HL-60 (cell line): ENCODE measurements at regions not wholly inside any gene's neighbourhood (a gene's known extent, or its start where the extent isn't known, plus 50 kb on each side); places are given as distances from the start of the nearest gene placed in this dataset.

ENCODE experiments used
- GABPA ChIP-seq: IDR thresholded peaks from 2 replicates; pipeline ENCODE4 v1.6.1; 2012; ENCODE audit warnings: low read depth
- POLR2AphosphoS5 ChIP-seq: IDR thresholded peaks from 2 replicates; pipeline ENCODE4 v1.6.1; 2012; ENCODE audit warnings: low read depth
- SPI1 ChIP-seq: IDR thresholded peaks from 2 replicates; pipeline ENCODE4 v1.6.1; 2012; ENCODE audit warnings: low read depth, mild to moderate bottlenecking, borderline replicate concordance
- TF ChIP-seq, protein P1 (sequence below): IDR thresholded peaks from one replicate; pipeline ENCODE4 v1.5.1; 2011; ENCODE audit warnings: low read length, control low read depth, inconsistent platforms; ENCODE audit not compliant: insufficient read depth
- TF ChIP-seq, protein P2 (sequence below): IDR thresholded peaks from 2 replicates; pipeline ENCODE4 v1.6.1; 2012; ENCODE audit warnings: low read depth; ENCODE audit not compliant: insufficient replicate concordance

- TF ChIP-seq, protein P1, sequence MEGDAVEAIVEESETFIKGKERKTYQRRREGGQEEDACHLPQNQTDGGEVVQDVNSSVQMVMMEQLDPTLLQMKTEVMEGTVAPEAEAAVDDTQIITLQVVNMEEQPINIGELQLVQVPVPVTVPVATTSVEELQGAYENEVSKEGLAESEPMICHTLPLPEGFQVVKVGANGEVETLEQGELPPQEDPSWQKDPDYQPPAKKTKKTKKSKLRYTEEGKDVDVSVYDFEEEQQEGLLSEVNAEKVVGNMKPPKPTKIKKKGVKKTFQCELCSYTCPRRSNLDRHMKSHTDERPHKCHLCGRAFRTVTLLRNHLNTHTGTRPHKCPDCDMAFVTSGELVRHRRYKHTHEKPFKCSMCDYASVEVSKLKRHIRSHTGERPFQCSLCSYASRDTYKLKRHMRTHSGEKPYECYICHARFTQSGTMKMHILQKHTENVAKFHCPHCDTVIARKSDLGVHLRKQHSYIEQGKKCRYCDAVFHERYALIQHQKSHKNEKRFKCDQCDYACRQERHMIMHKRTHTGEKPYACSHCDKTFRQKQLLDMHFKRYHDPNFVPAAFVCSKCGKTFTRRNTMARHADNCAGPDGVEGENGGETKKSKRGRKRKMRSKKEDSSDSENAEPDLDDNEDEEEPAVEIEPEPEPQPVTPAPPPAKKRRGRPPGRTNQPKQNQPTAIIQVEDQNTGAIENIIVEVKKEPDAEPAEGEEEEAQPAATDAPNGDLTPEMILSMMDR = no peak
- no peak for TF ChIP-seq POLR2AphosphoS5
- TF ChIP-seq, protein P2, sequence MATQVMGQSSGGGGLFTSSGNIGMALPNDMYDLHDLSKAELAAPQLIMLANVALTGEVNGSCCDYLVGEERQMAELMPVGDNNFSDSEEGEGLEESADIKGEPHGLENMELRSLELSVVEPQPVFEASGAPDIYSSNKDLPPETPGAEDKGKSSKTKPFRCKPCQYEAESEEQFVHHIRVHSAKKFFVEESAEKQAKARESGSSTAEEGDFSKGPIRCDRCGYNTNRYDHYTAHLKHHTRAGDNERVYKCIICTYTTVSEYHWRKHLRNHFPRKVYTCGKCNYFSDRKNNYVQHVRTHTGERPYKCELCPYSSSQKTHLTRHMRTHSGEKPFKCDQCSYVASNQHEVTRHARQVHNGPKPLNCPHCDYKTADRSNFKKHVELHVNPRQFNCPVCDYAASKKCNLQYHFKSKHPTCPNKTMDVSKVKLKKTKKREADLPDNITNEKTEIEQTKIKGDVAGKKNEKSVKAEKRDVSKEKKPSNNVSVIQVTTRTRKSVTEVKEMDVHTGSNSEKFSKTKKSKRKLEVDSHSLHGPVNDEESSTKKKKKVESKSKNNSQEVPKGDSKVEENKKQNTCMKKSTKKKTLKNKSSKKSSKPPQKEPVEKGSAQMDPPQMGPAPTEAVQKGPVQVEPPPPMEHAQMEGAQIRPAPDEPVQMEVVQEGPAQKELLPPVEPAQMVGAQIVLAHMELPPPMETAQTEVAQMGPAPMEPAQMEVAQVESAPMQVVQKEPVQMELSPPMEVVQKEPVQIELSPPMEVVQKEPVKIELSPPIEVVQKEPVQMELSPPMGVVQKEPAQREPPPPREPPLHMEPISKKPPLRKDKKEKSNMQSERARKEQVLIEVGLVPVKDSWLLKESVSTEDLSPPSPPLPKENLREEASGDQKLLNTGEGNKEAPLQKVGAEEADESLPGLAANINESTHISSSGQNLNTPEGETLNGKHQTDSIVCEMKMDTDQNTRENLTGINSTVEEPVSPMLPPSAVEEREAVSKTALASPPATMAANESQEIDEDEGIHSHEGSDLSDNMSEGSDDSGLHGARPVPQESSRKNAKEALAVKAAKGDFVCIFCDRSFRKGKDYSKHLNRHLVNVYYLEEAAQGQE = no peak
- TF ChIP-seq GABPA = no peak
- no peak for TF ChIP-seq SPI1
Observed at GRCh38 chr3:6726811-6727210, 134.1 kb upstream of the GRM7 start.
